Activated CD8-positive, alpha-beta T cell treated with anti-CD3 and anti-CD28 coated beads, Interleukin-2, amount 10 ng/mL, durations not matched to agents 7 days and 5 days (primary cell): ENCODE measurements at regions not wholly inside any gene's neighbourhood (a gene's known extent, or its start where the extent isn't known, plus 50 kb on each side); places are given as distances from the start of the nearest gene placed in this dataset.

ENCODE experiments used
- ATAC-seq: fragments of 150-1000 bp; cut with Tn5 transposase; one replicate; pipeline ENCODE4 v1.10.0; 2021; ENCODE audit warnings: moderate library complexity
- CTCF ChIA-PET: fragments of 350-600 bp; sonication (Branson Sonifier 250); formaldehyde crosslinking; loops from one replicate; lab custom pipeline; 2021; ENCODE audit warnings: antibody characterized with exemption; lab: Charles Lee
- POLR2A ChIA-PET: fragments of 350-600 bp; sonication (Branson Sonifier 250); formaldehyde crosslinking; loops from one replicate; lab custom pipeline; 2021; ENCODE audit warnings: antibody characterized with exemption; lab: Charles Lee
- DNase-seq: peaks from one replicate; pipeline ENCODE4 v3.0.0-alpha.2; 2020
- H3K27ac Mint-ChIP-seq: one replicate; pipeline ENCODE4 v1.8.0; 2021; ENCODE audit warnings: mild to moderate bottlenecking, mixed read lengths
- H3K27me3 Mint-ChIP-seq: one replicate; pipeline ENCODE4 v1.8.0; 2021; ENCODE audit warnings: low read depth, mixed read lengths
- H3K36me3 Mint-ChIP-seq: one replicate; pipeline ENCODE4 v1.8.0; 2021; ENCODE audit warnings: low read depth, mixed read lengths
- H3K4me1 Mint-ChIP-seq: one replicate; pipeline ENCODE4 v1.8.0; 2021; ENCODE audit warnings: low read depth, mixed read lengths
- H3K4me3 Mint-ChIP-seq: one replicate; pipeline ENCODE4 v1.8.0; 2021; ENCODE audit warnings: mild to moderate bottlenecking, mixed read lengths
- H3K9me3 Mint-ChIP-seq: one replicate; pipeline ENCODE4 v1.8.0; 2022; ENCODE audit warnings: mixed read lengths; ENCODE audit not compliant: insufficient read depth

GRCh38 chrX:45719751-45720501 lies 519.2 kb upstream of the DIPK2B start:
- DNase-seq (no peak), ATAC-seq (no peak)
- H3K9me3 Mint-ChIP-seq = no peaks in the 10 kb centered on the region
- no peak overlapping the region for H3K27ac Mint-ChIP-seq
- H3K4me1 Mint-ChIP-seq = peaks cover 21% of the 10 kb centered on the region
- POLR2A ChIA-PET = no interaction called here
- no peaks in the 10 kb centered on the region for H3K27me3 Mint-ChIP-seq
- no peak overlapping the region for H3K4me3 Mint-ChIP-seq
- no peaks in the 10 kb centered on the region for H3K36me3 Mint-ChIP-seq
- CTCF ChIA-PET = interaction anchor here (1.3 kb wide), 1 partner anchor 9 kb away, joined by 7 read pairs; no protein-coding TSS in a partner anchor

- Mint-ChIP-seq H3K4me1 (peaks cover 29% of the 10 kb centered on the region), H3K27ac (no peak overlapping the region), H3K27me3 (no peaks in the 10 kb centered on the region), H3K4me3 (no peak overlapping the region), H3K9me3 (no peaks in the 10 kb centered on the region), H3K36me3 (no peaks in the 10 kb centered on the region)
- ChIA-PET POLR2A (no interaction called here), CTCF (no interaction called here)
- no peak for ATAC-seq
- no peak for DNase-seq
Observed at GRCh38 chrX:45718676-45719075, 518.0 kb upstream of the DIPK2B start.

GRCh38 chrX:45716750-45717149 lies 516.1 kb upstream of the DIPK2B start:
- H3K4me1 Mint-ChIP-seq = peaks cover 31% of the 10 kb centered on the region

GRCh38 chrX:45715748-45716147 lies 515.1 kb upstream of the DIPK2B start:
- Mint-ChIP-seq H3K27me3 (no peaks in the 10 kb centered on the region), H3K4me3 (no peak overlapping the region), H3K36me3 (no peaks in the 10 kb centered on the region), H3K27ac (no peak overlapping the region), H3K9me3 (no peaks in the 10 kb centered on the region), H3K4me1 (peaks cover 41% of the 10 kb centered on the region)
- DNase-seq (no peak), ATAC-seq (no peak)
- ChIA-PET POLR2A (no interaction called here), CTCF (no interaction called here)

More at GRCh38 chrX:45716750-45717149, 516.1 kb upstream of the DIPK2B start:
- no peak overlapping the region for H3K27ac Mint-ChIP-seq
- H3K9me3 Mint-ChIP-seq = no peaks in the 10 kb centered on the region
- no peaks in the 10 kb centered on the region for H3K36me3 Mint-ChIP-seq
- no peaks in the 10 kb centered on the region for H3K27me3 Mint-ChIP-seq
- CTCF ChIA-PET = no interaction called here
- POLR2A ChIA-PET = no interaction called here
- no peak overlapping the region for H3K4me3 Mint-ChIP-seq
- no peak for DNase-seq
- no peak for ATAC-seq

GRCh38 chrX:45714866-45715265 lies 514.2 kb upstream of the DIPK2B start:
- ChIA-PET CTCF (no interaction called here), POLR2A (no interaction called here)
- ATAC-seq (no peak), DNase-seq (no peak)
- Mint-ChIP-seq H3K36me3 (no peaks in the 10 kb centered on the region), H3K4me3 (no peak overlapping the region), H3K9me3 (no peaks in the 10 kb centered on the region), H3K27ac (peak overlapping the region; percentile 30), H3K27me3 (no peaks in the 10 kb centered on the region), H3K4me1 (peaks cover 46% of the 10 kb centered on the region)

DNA sequence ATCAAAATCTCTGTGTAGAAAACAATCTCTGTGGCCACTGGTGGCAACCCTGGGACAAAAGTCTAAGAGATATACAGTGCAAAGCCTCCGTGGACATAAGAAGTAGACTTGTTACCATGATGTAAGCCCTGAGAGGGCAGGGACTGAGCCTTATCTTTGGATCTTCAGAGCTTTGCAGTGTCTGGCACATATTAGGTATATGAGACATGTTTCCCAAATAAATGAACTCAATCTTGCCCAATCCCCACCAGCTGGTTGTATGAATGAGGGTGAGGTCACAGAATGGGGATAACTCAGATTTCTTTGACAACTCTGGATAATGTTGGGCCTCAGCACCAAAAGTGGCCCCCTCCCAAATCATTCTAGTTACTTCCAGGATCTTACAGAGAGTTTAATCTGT lies 511.4 kb upstream of the DIPK2B start:
- Mint-ChIP-seq H3K27ac (no peak overlapping the region), H3K36me3 (no peaks in the 10 kb centered on the region), H3K27me3 (no peaks in the 10 kb centered on the region), H3K4me3 (no peak overlapping the region), H3K9me3 (no peaks in the 10 kb centered on the region), H3K4me1 (peaks cover 48% of the 10 kb centered on the region)
- ATAC-seq = no peak
- ChIA-PET CTCF (interaction anchor here (1.2 kb wide), 1 partner anchor 45 kb away, joined by 3 read pairs; no protein-coding TSS in a partner anchor), POLR2A (no interaction called here)
- DNase-seq = no peak

- CTCF ChIA-PET = interaction anchor here (0.6 to 1.6 kb wide), 5 partner anchors 10 to 1875 kb away, joined by 3 to 7 read pairs (median 3); no protein-coding TSS in a partner anchor
- ATAC-seq (no peak), DNase-seq (no peak)
- H3K4me1 Mint-ChIP-seq = peaks cover 46% of the 10 kb centered on the region
- H3K4me3 Mint-ChIP-seq = no peak overlapping the region
- no peaks in the 10 kb centered on the region for H3K27me3 Mint-ChIP-seq
- no peaks in the 10 kb centered on the region for H3K36me3 Mint-ChIP-seq
- H3K27ac Mint-ChIP-seq = no peak overlapping the region
- no peaks in the 10 kb centered on the region for H3K9me3 Mint-ChIP-seq
- POLR2A ChIA-PET = no interaction called here
Observed at GRCh38 chrX:45711231-45711630, 510.6 kb upstream of the DIPK2B start.

DNA sequence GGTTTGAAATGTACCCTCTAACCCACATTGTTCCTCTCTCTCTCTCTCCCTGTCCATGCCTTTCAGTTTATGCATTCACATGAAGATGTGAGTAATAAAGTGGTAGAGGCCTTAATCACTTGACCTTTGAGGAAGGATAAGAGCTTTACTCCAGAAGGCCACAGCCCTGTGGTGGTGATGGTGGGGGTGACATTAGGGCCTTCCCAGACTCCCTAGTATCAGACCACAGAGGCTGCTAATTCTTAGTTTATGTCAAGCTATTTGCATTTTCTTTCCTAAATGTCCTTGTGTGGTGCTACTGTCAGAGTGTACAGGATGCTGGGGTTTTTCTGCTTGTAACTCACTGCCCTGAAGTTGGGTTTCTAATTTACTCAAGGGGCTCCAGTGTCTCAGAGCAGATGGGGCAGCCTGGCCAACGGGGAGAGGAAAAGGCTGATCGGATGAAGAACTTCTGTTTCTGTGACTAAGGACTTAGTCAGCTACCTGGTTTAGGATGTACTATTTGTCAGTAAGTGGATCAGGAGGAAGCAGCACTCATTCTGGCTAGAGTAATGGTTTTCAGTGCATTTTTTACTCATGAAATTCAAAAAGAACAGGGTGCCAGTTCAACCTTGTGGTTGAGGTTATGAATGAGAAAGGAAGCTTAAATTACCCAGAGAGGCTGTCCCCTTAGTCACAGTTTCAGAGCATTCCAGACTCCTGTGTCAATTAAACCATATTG lies 509.6 kb upstream of the DIPK2B start:
- CTCF ChIA-PET = interaction anchor here (0.9 to 1.7 kb wide), 5 partner anchors 11 to 57 kb away, joined by 3 to 7 read pairs (median 3); no protein-coding TSS in a partner anchor
- POLR2A ChIA-PET = no interaction called here
- Mint-ChIP-seq H3K27ac (peak overlapping the region; percentile 81), H3K9me3 (no peaks in the 10 kb centered on the region), H3K27me3 (no peaks in the 10 kb centered on the region), H3K36me3 (no peaks in the 10 kb centered on the region), H3K4me1 (peaks cover 37% of the 10 kb centered on the region), H3K4me3 (no peak overlapping the region)
- DNase-seq = peak; percentile 29
- ATAC-seq = peak; percentile 80

GRCh38 chrX:45709381-45709780 lies 508.7 kb upstream of the DIPK2B start:
- Mint-ChIP-seq H3K27ac (no peak overlapping the region), H3K27me3 (no peaks in the 10 kb centered on the region), H3K4me1 (peaks cover 28% of the 10 kb centered on the region), H3K36me3 (no peaks in the 10 kb centered on the region), H3K9me3 (no peaks in the 10 kb centered on the region), H3K4me3 (no peak overlapping the region)
- ChIA-PET CTCF (interaction anchor here (1.7 kb wide), 1 partner anchor 10 kb away, joined by 3 read pairs; no protein-coding TSS in a partner anchor), POLR2A (no interaction called here)
- ATAC-seq (no peak), DNase-seq (no peak)

- DNase-seq = no peak
- ChIA-PET POLR2A (interaction anchor here (0.6 kb wide), 1 partner anchor 728 kb away, joined by 4 read pairs; no protein-coding TSS in a partner anchor), CTCF (interaction anchor here (0.8 kb wide), 1 partner anchor 10 kb away, joined by 3 read pairs; no protein-coding TSS in a partner anchor)
- Mint-ChIP-seq H3K4me3 (no peak overlapping the region), H3K27me3 (no peaks in the 10 kb centered on the region), H3K27ac (no peak overlapping the region), H3K9me3 (no peaks in the 10 kb centered on the region), H3K4me1 (peaks cover 7% of the 10 kb centered on the region), H3K36me3 (no peaks in the 10 kb centered on the region)
- ATAC-seq = no peak
Observed at GRCh38 chrX:45699158-45699557, 498.5 kb upstream of the DIPK2B start.

- DNase-seq = no peak
- H3K27me3 Mint-ChIP-seq = no peaks in the 10 kb centered on the region
- H3K9me3 Mint-ChIP-seq = no peaks in the 10 kb centered on the region
- H3K27ac Mint-ChIP-seq = no peak overlapping the region
- ChIA-PET CTCF (no interaction called here), POLR2A (no interaction called here)
- H3K4me1 Mint-ChIP-seq = peaks cover 7% of the 10 kb centered on the region
- no peaks in the 10 kb centered on the region for H3K36me3 Mint-ChIP-seq
- H3K4me3 Mint-ChIP-seq = no peak overlapping the region
- ATAC-seq = no peak
Observed at GRCh38 chrX:45697591-45697990, 496.9 kb upstream of the DIPK2B start.

- Mint-ChIP-seq H3K27ac (no peak overlapping the region), H3K36me3 (no peaks in the 10 kb centered on the region), H3K9me3 (no peaks in the 10 kb centered on the region), H3K4me3 (no peak overlapping the region), H3K27me3 (no peaks in the 10 kb centered on the region), H3K4me1 (peaks cover 7% of the 10 kb centered on the region)
- ATAC-seq = no peak
- no peak for DNase-seq
- ChIA-PET CTCF (no interaction called here), POLR2A (no interaction called here)
Observed at GRCh38 chrX:45696736-45697135, 496.1 kb upstream of the DIPK2B start.
